Endothelial cell (in vitro differentiated cells): ENCODE measurements at regions not wholly inside any gene's neighbourhood (a gene's known extent, or its start where the extent isn't known, plus 50 kb on each side); places are given as distances from the start of the nearest gene placed in this dataset.

Experiments used
- DNase-seq: peaks from one replicate; pipeline ENCODE4 v3.0.0; 2021; ENCODE audit warnings: low spot score
- H3K27ac Mint-ChIP-seq: one replicate; pipeline ENCODE4 v1.8.0; 2021; ENCODE audit warnings: mixed read lengths, inconsistent platforms; ENCODE audit not compliant: unreplicated experiment
- H3K27me3 Mint-ChIP-seq: one replicate; pipeline ENCODE4 v1.8.0; 2021; ENCODE audit warnings: mild to moderate bottlenecking, moderate library complexity, mixed read lengths, inconsistent platforms; ENCODE audit not compliant: unreplicated experiment
- H3K36me3 Mint-ChIP-seq: one replicate; pipeline ENCODE4 v1.8.0; 2021; ENCODE audit warnings: mild to moderate bottlenecking, low read depth, mixed read lengths, inconsistent platforms; ENCODE audit not compliant: unreplicated experiment
- H3K4me1 Mint-ChIP-seq: one replicate; pipeline ENCODE4 v1.8.0; 2021; ENCODE audit warnings: mild to moderate bottlenecking, mixed read lengths, inconsistent platforms; ENCODE audit not compliant: unreplicated experiment
- H3K4me3 Mint-ChIP-seq: one replicate; pipeline ENCODE4 v1.8.0; 2021; ENCODE audit warnings: mild to moderate bottlenecking, mixed read lengths, inconsistent platforms; ENCODE audit not compliant: unreplicated experiment
- H3K9me3 Mint-ChIP-seq: one replicate; pipeline ENCODE4 v1.8.0; 2021; ENCODE audit warnings: mixed read lengths, inconsistent platforms; ENCODE audit not compliant: unreplicated experiment
- TF ChIP-seq, protein P1 (sequence below): fragments of 200-600 bp; sonication (generic); IDR thresholded peaks from one replicate; pipeline ENCODE4 v1.5.0; 2021; ENCODE audit warnings: antibody characterized with exemption; ENCODE audit not compliant: unreplicated experiment

DNA sequence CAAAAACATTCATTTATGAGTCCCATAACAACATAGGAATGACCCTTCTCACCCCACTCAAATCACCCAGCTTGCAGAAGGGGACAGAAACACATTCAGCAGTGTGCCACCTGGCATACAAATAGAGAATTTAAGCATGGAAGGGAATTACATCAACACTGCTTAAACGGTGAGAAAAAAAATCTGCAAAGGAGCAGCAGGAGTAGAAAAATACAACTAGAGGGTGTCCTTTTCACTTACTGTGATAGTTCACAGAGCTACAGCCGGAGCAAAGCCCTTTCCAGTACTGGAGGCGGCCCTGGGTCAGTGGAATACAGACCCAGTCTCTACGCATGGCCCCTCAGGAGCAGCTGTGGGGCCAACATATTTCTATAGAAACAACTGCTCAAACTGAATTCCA is 764.3 kb upstream of the ARGLU1 start:
- Mint-ChIP-seq H3K27me3 (no peaks in the 10 kb centered on the region), H3K9me3 (no peaks in the 10 kb centered on the region), H3K4me1 (no peaks in the 10 kb centered on the region), H3K27ac (no peak overlapping the region), H3K4me3 (no peak overlapping the region), H3K36me3 (no peaks in the 10 kb centered on the region)
- no peak for DNase-seq
- TF ChIP-seq, protein P1, sequence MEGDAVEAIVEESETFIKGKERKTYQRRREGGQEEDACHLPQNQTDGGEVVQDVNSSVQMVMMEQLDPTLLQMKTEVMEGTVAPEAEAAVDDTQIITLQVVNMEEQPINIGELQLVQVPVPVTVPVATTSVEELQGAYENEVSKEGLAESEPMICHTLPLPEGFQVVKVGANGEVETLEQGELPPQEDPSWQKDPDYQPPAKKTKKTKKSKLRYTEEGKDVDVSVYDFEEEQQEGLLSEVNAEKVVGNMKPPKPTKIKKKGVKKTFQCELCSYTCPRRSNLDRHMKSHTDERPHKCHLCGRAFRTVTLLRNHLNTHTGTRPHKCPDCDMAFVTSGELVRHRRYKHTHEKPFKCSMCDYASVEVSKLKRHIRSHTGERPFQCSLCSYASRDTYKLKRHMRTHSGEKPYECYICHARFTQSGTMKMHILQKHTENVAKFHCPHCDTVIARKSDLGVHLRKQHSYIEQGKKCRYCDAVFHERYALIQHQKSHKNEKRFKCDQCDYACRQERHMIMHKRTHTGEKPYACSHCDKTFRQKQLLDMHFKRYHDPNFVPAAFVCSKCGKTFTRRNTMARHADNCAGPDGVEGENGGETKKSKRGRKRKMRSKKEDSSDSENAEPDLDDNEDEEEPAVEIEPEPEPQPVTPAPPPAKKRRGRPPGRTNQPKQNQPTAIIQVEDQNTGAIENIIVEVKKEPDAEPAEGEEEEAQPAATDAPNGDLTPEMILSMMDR: no peak

DNA sequence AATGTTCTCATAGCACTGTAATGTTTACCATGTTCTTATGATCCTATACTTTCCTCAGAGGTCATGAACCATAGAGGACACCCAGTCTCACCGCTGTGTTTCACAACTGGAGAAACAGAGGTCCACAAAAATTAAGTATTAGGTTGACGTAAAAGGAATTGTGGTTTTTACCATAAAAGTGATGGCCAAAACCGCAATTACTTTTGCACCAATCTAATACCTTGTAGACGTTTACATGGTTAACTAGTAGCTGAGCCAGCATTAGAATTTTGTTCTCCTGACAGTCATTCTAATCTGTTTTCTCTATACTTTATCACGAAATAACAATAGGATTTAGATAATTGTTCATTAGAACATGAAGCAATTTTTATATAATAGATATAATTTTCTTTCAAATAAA is 763.4 kb upstream of the ARGLU1 start:
- Mint-ChIP-seq H3K9me3 (no peaks in the 10 kb centered on the region), H3K27me3 (no peaks in the 10 kb centered on the region)

DNA sequence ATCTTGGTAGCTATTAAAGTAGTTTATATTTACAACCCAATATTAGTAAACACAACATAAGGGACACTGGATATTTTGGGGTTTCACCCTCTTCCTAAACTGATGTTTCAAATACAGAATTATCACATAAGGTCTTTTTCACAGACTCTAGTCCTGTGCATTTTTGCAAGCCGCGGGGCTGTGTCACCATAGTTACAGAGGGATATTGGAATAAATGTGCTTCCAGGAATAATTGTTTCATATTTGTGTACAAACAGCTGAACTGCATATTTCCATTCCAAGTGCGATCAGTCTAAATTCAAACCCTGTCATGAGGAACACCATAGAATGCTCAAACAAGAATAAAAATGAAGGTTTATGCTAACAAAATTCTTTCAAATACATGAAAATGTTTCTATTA is 762.5 kb upstream of the ARGLU1 start:
- Mint-ChIP-seq H3K27me3 (no peaks in the 10 kb centered on the region), H3K27ac (no peak overlapping the region), H3K4me3 (no peak overlapping the region), H3K36me3 (no peaks in the 10 kb centered on the region), H3K4me1 (no peaks in the 10 kb centered on the region), H3K9me3 (no peaks in the 10 kb centered on the region)
- DNase-seq: no peak
- TF ChIP-seq, protein P1: no peak

More for the DNA sequence above, 763.4 kb upstream of the ARGLU1 start:
- no peaks in the 10 kb centered on the region for H3K36me3 Mint-ChIP-seq
- H3K4me1 Mint-ChIP-seq: no peaks in the 10 kb centered on the region
- DNase-seq: no peak
- TF ChIP-seq, protein P1: no peak
- no peak overlapping the region for H3K4me3 Mint-ChIP-seq
- no peak overlapping the region for H3K27ac Mint-ChIP-seq

DNA sequence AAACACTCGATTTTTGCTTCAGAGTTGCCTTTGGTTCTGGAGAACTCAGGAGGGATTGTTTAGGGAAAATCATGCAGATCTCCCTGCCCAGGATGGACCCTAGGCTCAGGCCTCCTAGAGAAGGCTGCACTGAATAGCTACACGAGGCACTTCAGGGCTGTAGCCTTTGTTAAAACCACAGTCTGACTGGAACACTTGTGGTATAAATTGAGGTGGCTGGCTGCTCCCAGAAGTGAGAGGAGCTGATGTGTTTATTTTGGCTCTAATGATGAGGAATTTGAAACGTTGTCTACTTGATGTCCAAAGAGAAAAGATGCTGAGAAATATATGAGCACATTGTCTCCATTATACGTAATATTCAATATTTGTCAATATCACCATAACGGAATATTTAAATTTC is 762.1 kb upstream of the ARGLU1 start:
- TF ChIP-seq, protein P1: no peak
- Mint-ChIP-seq H3K4me1 (no peaks in the 10 kb centered on the region), H3K27ac (no peak overlapping the region), H3K4me3 (no peak overlapping the region), H3K36me3 (no peaks in the 10 kb centered on the region), H3K27me3 (no peaks in the 10 kb centered on the region), H3K9me3 (no peaks in the 10 kb centered on the region)
- no peak for DNase-seq

DNA sequence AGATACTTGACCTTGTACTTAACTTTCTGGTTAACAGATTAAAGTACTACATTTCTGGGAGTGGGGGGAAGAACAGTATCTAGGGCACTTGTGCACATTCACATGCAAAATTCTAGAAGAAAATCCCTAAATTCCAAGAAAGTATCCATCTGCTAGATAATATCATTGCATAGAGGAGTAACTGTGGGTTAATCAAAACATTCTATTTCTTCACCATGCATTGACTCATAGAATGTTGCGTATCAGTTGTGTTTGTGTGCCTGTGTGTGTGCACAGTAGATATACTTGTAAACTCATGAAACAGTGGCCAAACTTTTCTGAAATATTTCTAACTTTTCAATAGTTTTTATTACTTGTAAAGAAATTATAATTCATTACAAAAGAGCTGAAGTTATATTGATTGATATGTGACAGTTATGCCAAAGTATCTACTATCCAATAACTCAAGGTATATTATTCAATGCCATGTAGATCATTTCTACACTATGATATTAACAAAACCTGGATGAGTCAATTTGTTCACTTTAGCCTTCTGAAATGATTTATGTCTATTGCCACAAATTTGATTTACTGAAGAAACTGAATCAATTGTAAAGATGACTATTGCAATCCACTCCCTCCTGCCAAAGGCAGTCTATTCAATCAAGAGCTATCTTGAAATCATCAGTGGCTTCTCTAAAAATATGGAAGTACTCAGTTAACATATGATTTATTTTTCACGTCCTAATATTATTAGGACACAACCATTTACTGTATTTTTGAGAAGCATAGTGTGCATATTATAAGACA is 756.7 kb upstream of the ARGLU1 start:
- H3K36me3 Mint-ChIP-seq: no peaks in the 10 kb centered on the region
- TF ChIP-seq, protein P1: no peak
- H3K9me3 Mint-ChIP-seq: no peaks in the 10 kb centered on the region
- H3K27me3 Mint-ChIP-seq: peaks cover 1% of the 10 kb centered on the region
- no peak overlapping the region for H3K4me3 Mint-ChIP-seq
- no peaks in the 10 kb centered on the region for H3K4me1 Mint-ChIP-seq
- no peak for DNase-seq
- no peak overlapping the region for H3K27ac Mint-ChIP-seq
